A673 (cell line): ENCODE measurements at regions not wholly inside any gene's neighbourhood (a gene's known extent, or its start where the extent isn't known, plus 50 kb on each side); places are given as distances from the start of the nearest gene placed in this dataset.

Experiments used
- EZH2 ChIP-seq: fragments of 200-600 bp; sonication (generic); IDR thresholded peaks from 2 replicates; pipeline ENCODE4 v1.6.1; 2017; ENCODE audit warnings: borderline replicate concordance, low read depth, mild to moderate bottlenecking, mixed read lengths, antibody characterized with exemption, low read length; ENCODE audit not compliant: poor library complexity, severe bottlenecking
- TF ChIP-seq, protein P1 (sequence below): fragments of 300-800, 200-600 bp; sonication (generic); conservative IDR thresholded peaks from 2 replicates; pipeline ENCODE4 v1.5.1; 2017; ENCODE audit warnings: low read depth, mild to moderate bottlenecking, antibody characterized with exemption, low read length, moderate library complexity, mixed read lengths

DNA sequence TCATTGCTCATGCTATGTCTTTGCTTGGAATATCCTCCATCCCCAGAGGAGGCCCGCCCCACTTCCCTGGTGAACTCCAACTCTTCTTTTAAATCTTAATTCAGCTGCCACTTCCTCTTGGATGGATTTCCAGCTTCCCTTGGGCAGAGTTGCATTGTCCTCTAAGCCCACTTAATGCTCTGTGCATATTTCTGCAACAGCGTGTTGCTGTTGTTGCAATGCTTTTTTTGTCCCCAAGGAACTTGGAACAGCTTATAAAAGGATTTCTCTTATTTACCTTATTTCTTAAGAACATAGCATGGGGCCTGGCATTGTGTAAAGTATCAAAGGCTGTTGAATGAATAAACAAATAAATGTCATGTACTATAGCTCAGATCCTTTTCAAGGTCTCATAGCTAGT lies 507.4 kb downstream of the METTL15 start:
- no peak for TF ChIP-seq EZH2
- TF ChIP-seq, protein P1, sequence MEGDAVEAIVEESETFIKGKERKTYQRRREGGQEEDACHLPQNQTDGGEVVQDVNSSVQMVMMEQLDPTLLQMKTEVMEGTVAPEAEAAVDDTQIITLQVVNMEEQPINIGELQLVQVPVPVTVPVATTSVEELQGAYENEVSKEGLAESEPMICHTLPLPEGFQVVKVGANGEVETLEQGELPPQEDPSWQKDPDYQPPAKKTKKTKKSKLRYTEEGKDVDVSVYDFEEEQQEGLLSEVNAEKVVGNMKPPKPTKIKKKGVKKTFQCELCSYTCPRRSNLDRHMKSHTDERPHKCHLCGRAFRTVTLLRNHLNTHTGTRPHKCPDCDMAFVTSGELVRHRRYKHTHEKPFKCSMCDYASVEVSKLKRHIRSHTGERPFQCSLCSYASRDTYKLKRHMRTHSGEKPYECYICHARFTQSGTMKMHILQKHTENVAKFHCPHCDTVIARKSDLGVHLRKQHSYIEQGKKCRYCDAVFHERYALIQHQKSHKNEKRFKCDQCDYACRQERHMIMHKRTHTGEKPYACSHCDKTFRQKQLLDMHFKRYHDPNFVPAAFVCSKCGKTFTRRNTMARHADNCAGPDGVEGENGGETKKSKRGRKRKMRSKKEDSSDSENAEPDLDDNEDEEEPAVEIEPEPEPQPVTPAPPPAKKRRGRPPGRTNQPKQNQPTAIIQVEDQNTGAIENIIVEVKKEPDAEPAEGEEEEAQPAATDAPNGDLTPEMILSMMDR = no peak
